NCI-H1092 treated with DMSO at 0.1 percent for 48 hours (cell line): ENCODE measurements at regions not wholly inside any gene's neighbourhood (a gene's known extent, or its start where the extent isn't known, plus 50 kb on each side); places are given as distances from the start of the nearest gene placed in this dataset.
"Not testable (repeated sequence)": the region's sequence is repeated elsewhere in the genome, so short reads cannot be mapped to it uniquely, and the experiment has no call there.

Experiments
- DNase-seq: peaks from one replicate; lab custom pipeline; 2025; lab: John Stamatoyannopoulos, UW

DNA sequence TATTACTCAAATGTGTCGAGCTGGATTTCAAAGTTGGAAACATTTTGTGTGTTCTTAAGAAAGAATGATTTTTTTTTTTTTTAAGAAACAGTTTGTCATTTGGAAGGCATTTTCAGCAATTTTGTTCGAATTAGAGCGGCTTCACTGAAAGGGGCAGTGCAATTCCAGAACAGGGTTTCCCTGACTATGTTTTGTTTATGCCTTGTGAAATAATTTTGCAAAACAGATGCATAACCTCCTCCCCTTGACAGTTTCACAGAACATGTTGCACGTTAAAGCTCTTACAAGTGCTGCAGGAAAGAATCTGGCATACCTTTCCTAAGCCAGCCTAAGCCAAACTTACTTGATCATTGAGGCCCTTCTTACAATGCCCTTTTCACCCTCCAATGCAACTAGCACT, 216.0 kb upstream of the SSTR4 start:
- DNase-seq, result no peak

DNA sequence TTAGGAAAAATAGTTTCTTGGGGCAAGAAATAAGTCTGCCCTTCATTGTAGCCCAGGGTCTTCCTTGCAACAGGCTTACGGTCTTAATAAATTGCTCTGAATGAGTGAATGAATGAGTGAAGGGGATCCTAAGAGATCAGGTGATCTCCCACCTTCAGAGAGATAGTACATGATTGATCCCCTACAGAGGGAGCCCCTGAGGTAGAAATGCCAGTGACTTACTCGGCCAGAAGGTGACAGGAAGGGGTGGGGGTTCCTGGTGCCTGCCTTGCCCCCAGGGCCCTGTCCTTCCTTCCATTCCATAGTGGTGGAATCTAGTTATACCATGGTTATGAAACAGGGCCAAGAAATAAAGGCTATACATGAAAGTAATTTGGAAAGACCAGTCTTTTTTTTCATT, 215.3 kb upstream of the SSTR4 start:
- DNase-seq, result no peak

DNA sequence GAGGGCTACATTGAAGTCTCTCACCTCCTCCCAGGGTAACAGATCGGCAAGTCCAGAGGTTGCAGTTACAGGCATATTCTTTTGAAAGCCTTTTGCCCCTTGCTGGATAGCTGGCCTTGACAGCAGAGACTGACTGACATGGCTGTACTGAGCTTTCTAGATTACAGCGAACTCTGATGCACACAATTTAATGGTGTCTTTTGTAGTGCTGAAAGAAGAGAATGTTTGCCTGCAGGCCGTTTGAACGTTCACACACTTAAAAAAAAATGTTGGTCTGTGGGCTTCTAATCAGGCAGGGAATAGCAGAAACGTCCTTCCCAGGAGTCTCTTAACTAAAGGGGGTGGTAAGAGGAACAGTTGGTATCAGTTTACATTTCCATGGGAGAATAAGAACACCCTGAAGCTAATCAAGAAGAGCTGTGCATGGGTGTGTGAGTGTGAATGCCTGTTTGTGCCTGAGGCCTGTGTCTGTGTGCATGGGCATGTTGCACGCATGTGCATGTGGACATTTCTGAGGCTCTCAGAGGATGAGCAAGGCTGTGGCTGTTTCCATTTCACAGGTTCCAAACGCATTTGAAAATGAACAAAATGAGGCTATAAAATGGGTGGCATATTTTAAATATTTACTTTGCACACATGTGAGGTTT, 213.9 kb upstream of the SSTR4 start:
- DNase-seq, result no peak

DNA sequence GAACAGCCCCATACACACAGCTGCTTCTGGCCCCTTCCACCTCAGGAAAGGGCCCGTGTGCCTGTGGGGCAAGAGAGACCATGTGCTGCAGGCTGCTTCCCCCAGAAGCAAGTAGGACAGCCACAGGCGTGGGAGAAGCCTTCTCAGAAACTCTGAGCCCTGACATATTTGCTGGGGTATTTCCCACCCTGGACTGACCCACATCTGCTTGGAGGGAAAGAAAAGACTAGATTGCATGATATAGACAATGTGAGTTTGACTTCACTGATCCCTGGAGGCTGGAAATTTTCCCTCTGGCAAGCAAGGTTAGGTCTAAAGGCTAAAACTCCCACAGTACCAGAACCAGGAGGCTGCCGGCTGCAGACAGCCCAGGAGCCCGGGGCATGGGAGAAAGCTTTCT, 213.3 kb upstream of the SSTR4 start:
- DNase-seq, result no peak

DNA sequence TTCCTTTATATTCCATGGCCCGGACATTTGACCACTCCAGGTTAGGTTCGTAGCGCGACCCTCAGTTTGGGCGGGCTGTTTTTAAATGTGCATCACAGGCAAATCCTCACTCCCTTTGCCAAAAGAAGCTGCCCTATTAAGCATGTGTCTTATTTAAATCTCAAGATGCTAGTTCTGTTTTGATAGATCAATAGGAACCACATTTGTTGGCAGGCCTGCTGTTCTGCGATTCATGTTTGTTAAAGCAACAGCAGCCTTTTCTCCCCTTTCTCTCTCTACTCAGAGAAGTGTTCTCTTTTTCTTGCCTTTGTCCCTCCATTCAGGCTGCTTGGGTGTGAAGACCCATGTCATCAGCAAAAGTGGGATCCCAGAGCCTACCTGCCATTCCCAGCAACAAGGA, 212.0 kb upstream of the SSTR4 start:
- no peak for DNase-seq

GRCh38 chr20:22824077-22824476, 211.0 kb upstream of the SSTR4 start:
- no peak for DNase-seq

GRCh38 chr20:22825076-22825475, 210.0 kb upstream of the SSTR4 start:
- no peak for DNase-seq

GRCh38 chr20:22825546-22825945, 209.6 kb upstream of the SSTR4 start:
- no peak for DNase-seq

- no peak for DNase-seq
Measured at GRCh38 chr20:22826306-22827230, 208.5 kb upstream of the SSTR4 start.

DNA sequence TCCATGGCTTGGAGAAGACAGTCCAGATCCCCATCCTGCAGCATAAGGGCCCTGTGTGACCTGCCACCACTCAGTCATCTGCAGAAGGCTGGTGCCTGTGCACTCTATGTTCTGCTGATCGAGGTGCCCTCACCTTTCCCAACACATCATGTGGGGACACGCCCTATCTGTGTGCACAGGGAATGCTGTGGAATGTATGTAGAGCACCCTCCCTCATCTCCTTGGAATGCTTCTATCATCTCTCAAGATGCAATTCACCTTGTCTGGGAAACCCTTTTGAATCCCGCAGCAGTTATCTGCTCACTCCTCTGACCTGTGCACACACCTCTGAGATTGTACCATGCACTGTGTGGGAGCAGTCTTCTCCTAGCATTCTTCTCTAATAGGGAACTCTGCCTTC, 207.2 kb upstream of the SSTR4 start:
- DNase-seq, result no peak

- DNase-seq, result no peak
Measured at GRCh38 chr20:22829356-22829755, 205.8 kb upstream of the SSTR4 start.

DNA sequence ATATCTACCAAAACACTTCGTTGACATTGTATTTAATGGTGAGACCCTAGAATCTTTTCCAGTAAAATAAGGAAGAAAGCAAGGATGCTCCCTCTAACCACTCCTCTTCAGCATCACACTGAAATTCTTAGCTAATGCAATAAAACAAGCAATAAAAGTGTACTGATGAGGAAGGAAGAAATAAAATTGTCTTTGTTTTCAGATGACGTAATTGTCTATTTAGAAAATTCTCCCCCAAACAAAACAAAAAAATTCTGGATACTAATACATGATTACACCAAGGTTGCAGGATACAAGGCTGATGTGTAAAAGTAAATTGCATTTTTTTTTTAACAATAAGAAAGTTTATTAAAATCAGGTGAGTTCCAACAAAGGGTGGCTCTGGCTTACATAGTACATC, 205.0 kb upstream of the SSTR4 start:
- no peak for DNase-seq

- not testable (repeated sequence) for DNase-seq
Measured at GRCh38 chr20:22830715-22831114, 204.4 kb upstream of the SSTR4 start.

DNA sequence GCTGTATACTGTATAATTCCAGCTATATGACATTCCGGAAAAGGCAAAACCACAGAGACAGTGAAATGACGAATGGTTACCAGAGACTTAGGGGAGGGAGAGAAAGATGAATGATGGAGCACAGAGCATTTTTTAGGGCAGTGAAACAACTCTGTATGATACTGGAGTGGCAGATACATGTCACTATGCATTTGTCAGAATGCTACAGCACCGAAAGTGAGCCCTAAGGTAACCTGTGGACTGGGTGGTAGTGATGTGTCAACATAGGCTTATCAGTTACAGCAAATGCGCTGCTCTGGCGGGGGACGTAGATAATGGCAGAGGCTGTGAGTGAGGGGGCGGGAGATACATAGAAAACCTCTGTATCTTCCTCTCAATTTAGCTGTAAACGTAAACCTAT, 201.3 kb upstream of the SSTR4 start:
- DNase-seq, result no peak

DNA sequence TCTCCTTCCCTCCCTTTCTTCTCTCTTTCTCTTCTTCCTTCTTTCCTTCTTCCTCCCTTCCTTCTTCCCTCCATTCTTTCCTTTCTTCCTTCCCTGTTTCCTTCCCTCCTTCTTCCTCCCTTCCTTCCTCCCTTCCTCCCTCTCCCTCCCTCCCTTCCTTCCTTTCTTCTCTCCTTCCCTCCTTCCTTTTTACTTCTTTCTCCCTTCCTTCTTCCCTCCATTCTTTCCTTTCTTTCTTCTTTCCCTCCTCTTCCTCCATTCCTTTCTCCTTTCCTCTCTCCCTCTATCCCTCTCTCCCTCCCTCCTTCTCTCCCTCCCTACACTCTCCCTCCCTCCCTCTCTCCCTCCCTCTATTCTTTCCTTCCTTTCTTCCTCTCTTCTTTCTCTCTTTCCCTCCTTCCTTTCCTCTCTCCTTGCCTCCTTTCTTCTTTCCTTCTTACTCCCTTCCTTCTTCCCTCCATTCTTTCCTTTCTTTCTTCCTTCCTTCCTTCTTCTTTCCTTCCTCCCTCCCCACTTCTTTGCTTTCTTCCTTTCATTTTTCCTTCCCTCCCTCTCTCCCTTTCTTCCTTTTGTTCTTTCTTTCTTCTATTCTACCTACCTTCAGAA, 200.4 kb upstream of the SSTR4 start:
- no peak for DNase-seq

DNA sequence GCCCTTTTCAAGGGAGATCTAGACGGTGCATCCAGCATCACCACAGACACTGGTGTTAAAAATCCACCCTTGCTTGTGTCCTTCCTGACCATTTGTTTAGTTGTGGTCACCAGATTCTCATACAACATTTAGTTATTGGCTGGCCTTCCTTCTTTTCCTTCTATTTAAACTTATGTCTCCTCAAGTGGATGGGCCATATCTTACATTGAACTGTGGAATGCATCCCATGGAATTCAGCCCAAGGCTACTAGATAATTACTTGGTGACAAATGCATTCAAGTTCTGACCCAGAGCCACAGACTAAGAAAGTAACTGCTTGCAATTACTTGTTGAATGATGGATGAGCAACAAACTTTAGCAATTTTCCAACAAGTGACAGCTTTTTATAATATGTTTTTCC, 198.9 kb upstream of the SSTR4 start:
- DNase-seq, result no peak

DNA sequence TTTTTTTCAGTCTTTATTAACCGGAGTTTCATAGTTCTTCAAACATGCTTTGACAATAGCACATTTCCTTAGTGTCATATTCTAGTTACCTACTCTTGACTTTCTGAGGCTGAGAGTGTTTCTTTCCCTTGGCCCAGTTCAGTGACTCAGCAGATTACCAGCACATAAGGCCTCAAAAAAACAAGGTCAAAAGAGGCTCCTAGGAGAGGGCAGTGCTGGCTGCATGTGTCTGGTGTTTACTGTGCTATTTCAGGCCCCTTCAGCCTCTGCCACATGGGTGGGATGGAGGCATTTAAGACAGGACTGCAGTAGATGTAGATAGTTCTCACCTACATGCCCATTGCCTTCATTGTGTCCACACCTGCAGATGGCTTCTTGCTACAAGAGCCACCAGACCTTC, 198.2 kb upstream of the SSTR4 start:
- no peak for DNase-seq

GRCh38 chr20:22838001-22838400, 197.1 kb upstream of the SSTR4 start:
- no peak for DNase-seq

- no peak for DNase-seq
Measured at GRCh38 chr20:22841846-22842245, 193.3 kb upstream of the SSTR4 start.

- no peak for DNase-seq
Measured at GRCh38 chr20:22842793-22843192, 192.3 kb upstream of the SSTR4 start.

- DNase-seq, result no peak
Measured at GRCh38 chr20:22844959-22845358, 190.2 kb upstream of the SSTR4 start.

DNA sequence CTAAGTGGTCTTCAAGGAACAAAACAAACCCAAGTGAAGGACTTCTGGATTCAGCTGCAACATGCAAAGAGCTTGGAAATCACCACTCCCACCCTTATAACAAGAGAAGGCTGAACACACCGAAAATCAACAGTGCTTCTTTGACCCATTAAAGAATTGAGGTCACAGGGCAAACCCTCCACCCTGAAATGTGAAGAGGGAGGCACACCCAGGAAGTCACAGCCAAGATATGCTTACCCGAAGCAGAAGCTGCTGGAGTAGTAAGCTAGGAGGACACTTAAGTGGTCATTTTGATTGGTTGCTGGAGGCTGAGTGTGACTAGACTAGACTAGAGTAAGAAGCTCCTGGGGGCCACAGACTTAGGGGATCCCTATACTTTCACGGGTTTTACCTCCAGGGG, 188.2 kb upstream of the SSTR4 start:
- DNase-seq, result no peak

DNA sequence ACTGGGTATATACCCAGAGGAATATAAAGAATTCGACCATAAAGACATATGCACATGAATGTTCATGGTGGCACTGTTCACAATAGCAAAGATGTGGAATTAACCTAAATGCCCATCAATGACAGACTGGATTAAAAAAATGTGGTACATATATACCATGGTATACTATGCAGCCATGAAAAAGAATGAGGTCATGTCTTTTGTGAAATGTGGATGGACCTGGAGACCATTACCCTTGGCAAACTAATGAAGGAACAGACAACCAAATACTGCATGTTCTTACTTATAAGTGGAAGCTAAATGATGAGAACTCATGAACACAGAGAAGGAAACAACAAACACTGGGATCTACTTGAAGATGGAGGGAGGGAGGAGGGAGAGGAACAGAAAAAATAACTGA, 186.7 kb upstream of the SSTR4 start:
- DNase-seq, result no peak
